GM12892 (cell line): ENCODE measurements at regions not wholly inside any gene's neighbourhood (a gene's known extent, or its start where the extent isn't known, plus 50 kb on each side); places are given as distances from the start of the nearest gene placed in this dataset.

Experiments used
- POLR2A ChIP-seq: IDR thresholded peaks from 2 replicates; pipeline ENCODE4 v1.6.1; 2011; ENCODE audit warnings: low read depth, low read length, control low read depth
- POLR2AphosphoS5 ChIP-seq: IDR thresholded peaks from 2 replicates; pipeline ENCODE4 v1.6.1; 2011; ENCODE audit warnings: low read depth, low read length, control low read depth

DNA sequence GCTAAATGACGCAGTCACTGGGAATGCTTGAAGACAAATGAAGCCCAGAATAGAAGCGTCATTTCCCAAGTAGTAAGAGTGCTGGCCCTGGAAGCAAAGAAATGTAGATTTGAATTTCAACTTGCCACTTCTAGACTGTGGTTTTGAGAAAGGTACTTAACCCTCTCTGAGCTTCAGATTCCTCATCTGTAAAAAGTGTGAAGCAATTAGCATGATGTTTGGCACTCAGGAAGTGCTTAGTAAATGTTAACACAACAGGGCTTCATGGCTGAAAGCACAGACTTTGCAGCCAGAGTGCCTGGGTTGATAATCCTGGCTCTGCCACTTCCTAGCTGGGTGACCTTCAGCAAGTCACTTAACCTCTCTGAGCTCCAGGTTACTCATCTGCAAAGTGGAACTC is 147.4 kb upstream of the RPS6KA3 start:
- TF ChIP-seq POLR2AphosphoS5: no peak
- no peak for TF ChIP-seq POLR2A
